ENCODE measurements at regions not wholly inside any gene's neighbourhood (a gene's known extent, or its start where the extent isn't known, plus 50 kb on each side); places are given as distances from the start of the nearest gene placed in this dataset.

- TF ChIP-seq CTCF (conservative IDR thresholded peaks at IDR 0.05 in 1 of 2, IDR thresholded peaks at IDR 0.05 in 1 of 2; ENCODE audit: extremely low read depth in 1 of 2, insufficient read depth in 1 of 2, low read depth in 1 of 2, low read length in 2 of 2) (no peak), EZH2 (IDR thresholded peaks at IDR 0.05; ENCODE audit: borderline replicate concordance, low read length) (no peak)
Observed at GRCh38 chr7:123303926-123304325, 104.2 kb upstream of the SLC13A1 start.
